Left ventricle myocardium inferior (tissue), 1 donor: ENCODE measurements at regions not wholly inside any gene's neighbourhood (a gene's known extent, or its start where the extent isn't known, plus 50 kb on each side); places are given as distances from the start of the nearest gene placed in this dataset.

Source experiments
- DNase-seq: peaks from one replicate; pipeline ENCODE4 v3.0.0-alpha.2; 2020
- H3K27ac ChIP-seq: fragments of 200-600 bp; replicated peaks from 2 replicates; pipeline ENCODE4 v1.8.0; 2021
- H3K27me3 ChIP-seq: fragments of 200-600 bp; 2 replicates; pipeline ENCODE4 v1.8.0; 2021; ENCODE audit warnings: low read depth
- H3K36me3 ChIP-seq: fragments of 200-600 bp; 2 replicates; pipeline ENCODE4 v1.8.0; 2021
- H3K4me1 ChIP-seq: fragments of 200-600 bp; 2 replicates; pipeline ENCODE4 v1.8.0; 2021
- H3K4me3 ChIP-seq: fragments of 200-600 bp; 2 replicates; pipeline ENCODE4 v1.8.0; 2021; ENCODE audit warnings: mild to moderate bottlenecking, moderate library complexity
- H3K9me3 ChIP-seq: fragments of 200-600 bp; replicated peaks from 2 replicates; pipeline ENCODE4 v1.8.0; 2021
- intact Hi-C: fragments of 100-400 bp; cut with micrococcal nuclease; formaldehyde crosslinking; loops from one replicate; pipeline ENCODE4 v1.11.0; 2022
- TF ChIP-seq, protein P1 (sequence below): fragments of 200-600 bp; IDR thresholded peaks from 2 replicates; pipeline ENCODE4 v1.8.0; 2021; ENCODE audit warnings: antibody characterized with exemption, mild to moderate bottlenecking, borderline replicate concordance
- donor health status: DM: no; HTN: yes; CAD: no; lungs with severe emphysema.

- no peaks in the 10 kb centered on the region for H3K4me1 ChIP-seq
- H3K27ac ChIP-seq = no peak overlapping the region
- no peaks in the 10 kb centered on the region for H3K27me3 ChIP-seq
- no peaks in the 10 kb centered on the region for H3K9me3 ChIP-seq
- no peak for DNase-seq
- H3K4me3 ChIP-seq = no peak overlapping the region
- TF ChIP-seq, protein P1, sequence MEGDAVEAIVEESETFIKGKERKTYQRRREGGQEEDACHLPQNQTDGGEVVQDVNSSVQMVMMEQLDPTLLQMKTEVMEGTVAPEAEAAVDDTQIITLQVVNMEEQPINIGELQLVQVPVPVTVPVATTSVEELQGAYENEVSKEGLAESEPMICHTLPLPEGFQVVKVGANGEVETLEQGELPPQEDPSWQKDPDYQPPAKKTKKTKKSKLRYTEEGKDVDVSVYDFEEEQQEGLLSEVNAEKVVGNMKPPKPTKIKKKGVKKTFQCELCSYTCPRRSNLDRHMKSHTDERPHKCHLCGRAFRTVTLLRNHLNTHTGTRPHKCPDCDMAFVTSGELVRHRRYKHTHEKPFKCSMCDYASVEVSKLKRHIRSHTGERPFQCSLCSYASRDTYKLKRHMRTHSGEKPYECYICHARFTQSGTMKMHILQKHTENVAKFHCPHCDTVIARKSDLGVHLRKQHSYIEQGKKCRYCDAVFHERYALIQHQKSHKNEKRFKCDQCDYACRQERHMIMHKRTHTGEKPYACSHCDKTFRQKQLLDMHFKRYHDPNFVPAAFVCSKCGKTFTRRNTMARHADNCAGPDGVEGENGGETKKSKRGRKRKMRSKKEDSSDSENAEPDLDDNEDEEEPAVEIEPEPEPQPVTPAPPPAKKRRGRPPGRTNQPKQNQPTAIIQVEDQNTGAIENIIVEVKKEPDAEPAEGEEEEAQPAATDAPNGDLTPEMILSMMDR = no peak
- intact Hi-C loops = no loop called here
- no peaks in the 10 kb centered on the region for H3K36me3 ChIP-seq
These were observed 129.5 kb downstream of the ZIC3 start for GRCh38 chrX:137695417-137695816.

DNA sequence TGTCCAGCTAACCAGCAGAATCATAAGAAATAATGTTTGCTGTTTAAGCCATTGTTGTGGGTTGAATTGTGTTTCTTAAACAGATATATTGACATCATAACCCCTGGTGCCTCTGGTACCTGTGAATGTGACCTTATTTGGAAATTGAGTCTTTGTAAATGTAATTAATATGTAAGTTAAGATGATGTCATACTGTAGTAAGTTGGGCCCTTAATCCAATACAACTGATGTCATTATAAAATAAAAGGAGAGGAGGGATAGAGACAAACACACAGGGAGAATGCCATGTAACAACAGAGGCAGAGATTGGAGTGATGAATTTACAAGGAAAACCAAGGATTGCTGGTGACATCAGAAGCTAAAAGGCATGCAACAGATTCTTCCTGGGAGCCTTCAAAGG, 141.4 kb downstream of the ZIC3 start:
- H3K27me3 ChIP-seq = no peaks in the 10 kb centered on the region
- H3K36me3 ChIP-seq = no peaks in the 10 kb centered on the region
- H3K27ac ChIP-seq = no peak overlapping the region
- TF ChIP-seq, protein P1 = no peak
- no peaks in the 10 kb centered on the region for H3K4me1 ChIP-seq
- no peak overlapping the region for H3K4me3 ChIP-seq
- no peaks in the 10 kb centered on the region for H3K9me3 ChIP-seq
- intact Hi-C loops = no loop called here
- no peak for DNase-seq

- Histone ChIP-seq H3K27ac (no peak overlapping the region), H3K27me3 (no peaks in the 10 kb centered on the region), H3K9me3 (no peaks in the 10 kb centered on the region), H3K4me1 (no peaks in the 10 kb centered on the region), H3K36me3 (no peaks in the 10 kb centered on the region), H3K4me3 (no peak overlapping the region)
- no peak for DNase-seq
- TF ChIP-seq, protein P1 = no peak
- intact Hi-C loops = no loop called here
These were observed 176.9 kb downstream of the ZIC3 start for GRCh38 chrX:137742846-137743245.

DNA sequence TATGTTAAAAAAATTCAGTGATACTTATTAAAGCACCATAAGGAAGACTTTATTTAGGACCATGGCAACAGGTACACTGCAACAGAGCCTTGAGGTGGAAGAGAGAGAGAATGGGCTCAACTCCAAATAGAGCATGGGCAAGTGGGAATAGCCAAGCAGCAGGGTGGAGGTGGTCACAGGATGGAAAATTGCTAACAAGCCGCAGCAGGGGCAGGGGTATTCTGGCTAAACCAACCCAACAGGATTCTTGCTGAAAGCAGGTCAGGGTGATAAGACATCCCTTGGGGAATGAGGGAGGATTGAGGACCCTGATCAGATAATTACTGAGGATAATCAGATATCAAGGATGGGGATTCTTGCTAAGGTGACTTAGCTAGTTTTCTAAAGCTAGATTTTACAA, 177.5 kb downstream of the ZIC3 start:
- Histone ChIP-seq H3K27me3 (no peaks in the 10 kb centered on the region), H3K27ac (no peak overlapping the region), H3K9me3 (no peaks in the 10 kb centered on the region), H3K4me1 (no peaks in the 10 kb centered on the region), H3K4me3 (no peak overlapping the region), H3K36me3 (no peaks in the 10 kb centered on the region)
- TF ChIP-seq, protein P1 = no peak
- DNase-seq = no peak
- intact Hi-C loops = no loop called here

GRCh38 chrX:137746289-137746688, 180.4 kb downstream of the ZIC3 start:
- intact Hi-C loops = no loop called here
- no peaks in the 10 kb centered on the region for H3K27me3 ChIP-seq

More at GRCh38 chrX:137746289-137746688, 180.4 kb downstream of the ZIC3 start:
- Histone ChIP-seq H3K9me3 (no peaks in the 10 kb centered on the region), H3K36me3 (no peaks in the 10 kb centered on the region), H3K27ac (no peak overlapping the region), H3K4me3 (no peak overlapping the region), H3K4me1 (no peaks in the 10 kb centered on the region)
- DNase-seq = no peak
- TF ChIP-seq, protein P1 = no peak
